ENCODE measurements at regions not wholly inside any gene's neighbourhood (a gene's known extent, or its start where the extent isn't known, plus 50 kb on each side); places are given as distances from the start of the nearest gene placed in this dataset.

DNA sequence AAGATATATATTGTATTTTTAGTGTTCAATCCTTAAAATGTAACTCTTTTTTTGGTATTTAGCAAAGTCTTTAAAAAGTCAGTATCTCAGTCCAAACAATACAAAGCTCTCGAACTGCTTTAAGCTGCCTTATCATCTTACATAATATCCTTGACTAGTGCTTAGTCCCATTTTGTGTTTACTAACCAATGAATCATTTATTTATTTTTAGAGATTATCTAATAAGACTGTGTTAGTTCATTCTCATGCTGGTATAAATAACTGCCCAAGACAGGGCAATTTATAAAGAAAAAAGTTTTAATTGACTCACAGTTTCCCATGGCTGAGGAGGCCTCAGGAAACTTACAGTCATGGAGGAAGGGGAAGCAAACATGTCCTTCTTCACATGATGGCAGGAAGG is 248.3 kb upstream of the KYNU start (continued):
- TF ChIP-seq, protein P1, sequence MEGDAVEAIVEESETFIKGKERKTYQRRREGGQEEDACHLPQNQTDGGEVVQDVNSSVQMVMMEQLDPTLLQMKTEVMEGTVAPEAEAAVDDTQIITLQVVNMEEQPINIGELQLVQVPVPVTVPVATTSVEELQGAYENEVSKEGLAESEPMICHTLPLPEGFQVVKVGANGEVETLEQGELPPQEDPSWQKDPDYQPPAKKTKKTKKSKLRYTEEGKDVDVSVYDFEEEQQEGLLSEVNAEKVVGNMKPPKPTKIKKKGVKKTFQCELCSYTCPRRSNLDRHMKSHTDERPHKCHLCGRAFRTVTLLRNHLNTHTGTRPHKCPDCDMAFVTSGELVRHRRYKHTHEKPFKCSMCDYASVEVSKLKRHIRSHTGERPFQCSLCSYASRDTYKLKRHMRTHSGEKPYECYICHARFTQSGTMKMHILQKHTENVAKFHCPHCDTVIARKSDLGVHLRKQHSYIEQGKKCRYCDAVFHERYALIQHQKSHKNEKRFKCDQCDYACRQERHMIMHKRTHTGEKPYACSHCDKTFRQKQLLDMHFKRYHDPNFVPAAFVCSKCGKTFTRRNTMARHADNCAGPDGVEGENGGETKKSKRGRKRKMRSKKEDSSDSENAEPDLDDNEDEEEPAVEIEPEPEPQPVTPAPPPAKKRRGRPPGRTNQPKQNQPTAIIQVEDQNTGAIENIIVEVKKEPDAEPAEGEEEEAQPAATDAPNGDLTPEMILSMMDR (IDR thresholded peaks at IDR 0.05; ENCODE audit: low read depth, low read length, missing input control): no peak
- TF ChIP-seq, protein P2, sequence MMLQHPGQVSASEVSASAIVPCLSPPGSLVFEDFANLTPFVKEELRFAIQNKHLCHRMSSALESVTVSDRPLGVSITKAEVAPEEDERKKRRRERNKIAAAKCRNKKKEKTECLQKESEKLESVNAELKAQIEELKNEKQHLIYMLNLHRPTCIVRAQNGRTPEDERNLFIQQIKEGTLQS (IDR thresholded peaks at IDR 0.05): no peak

DNA sequence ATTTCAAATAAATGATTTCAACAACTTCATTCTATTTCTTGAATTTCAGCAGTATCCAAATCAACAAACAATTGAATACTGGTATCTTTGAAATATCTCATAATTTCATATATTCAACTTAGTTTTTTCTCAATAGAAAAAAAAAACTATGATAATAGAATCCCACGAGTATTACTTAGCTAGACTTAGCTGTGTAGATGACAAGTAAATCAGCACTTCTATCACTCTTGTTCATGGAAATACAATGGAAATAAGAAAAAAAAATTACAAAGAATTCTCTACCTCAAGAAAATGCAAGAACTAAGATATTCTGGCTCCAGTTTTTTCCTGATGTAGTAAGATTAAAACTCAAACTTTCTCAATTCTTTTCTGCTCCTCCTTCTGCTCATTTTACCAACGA is 256.2 kb upstream of the KYNU start:
- peaks cover 0 to 4% (median 0%) of the 10 kb centered on the region in 4 donors for H3K27me3 ChIP-seq (ENCODE audit: control insufficient read depth in 4 of 4, insufficient read depth in 4 of 4, low read length in 3 of 4)
- TF ChIP-seq REST (IDR thresholded peaks at IDR 0.05) (no peak), FOXA1 (IDR thresholded peaks at IDR 0.05) (no peak), NR2F2 (IDR thresholded peaks at IDR 0.05) (no peak), RAD21 (IDR thresholded peaks at IDR 0.05) (no peak), GABPA (IDR thresholded peaks at IDR 0.05 in 1 of 2, conservative IDR thresholded peaks at IDR 0.05 in 1 of 2) (no peak), FOXA2 (IDR thresholded peaks at IDR 0.05) (no peak)
- no peaks in the 10 kb centered on the region for H3K4me1 ChIP-seq (ENCODE audit: control insufficient read depth in 4 of 4, insufficient read depth in 4 of 4, low read length in 3 of 4)
- no peak overlapping the region for H3K27ac ChIP-seq (ENCODE audit: low read depth in 1 of 2, low read length in 2 of 2)
- no peak overlapping the region for H3K4me3 ChIP-seq (ENCODE audit: low read depth in 1 of 3, low read length in 3 of 3)
- H3K9ac ChIP-seq (ENCODE audit: low read depth in 1 of 2, low read length in 2 of 2): no peak overlapping the region
- no peak for DNase-seq (ENCODE audit: low spot score)
- H3K9me3 ChIP-seq (ENCODE audit: control insufficient read depth in 4 of 4, low read length in 3 of 4): no peaks in the 10 kb centered on the region
- 56% methylated on average over 2 of the region's 2 CpGs for WGBS
- no peaks in the 10 kb centered on the region for H3K36me3 ChIP-seq (ENCODE audit: control insufficient read depth in 4 of 4, insufficient read depth in 3 of 4, low read depth in 1 of 4, low read length in 3 of 4)

DNA sequence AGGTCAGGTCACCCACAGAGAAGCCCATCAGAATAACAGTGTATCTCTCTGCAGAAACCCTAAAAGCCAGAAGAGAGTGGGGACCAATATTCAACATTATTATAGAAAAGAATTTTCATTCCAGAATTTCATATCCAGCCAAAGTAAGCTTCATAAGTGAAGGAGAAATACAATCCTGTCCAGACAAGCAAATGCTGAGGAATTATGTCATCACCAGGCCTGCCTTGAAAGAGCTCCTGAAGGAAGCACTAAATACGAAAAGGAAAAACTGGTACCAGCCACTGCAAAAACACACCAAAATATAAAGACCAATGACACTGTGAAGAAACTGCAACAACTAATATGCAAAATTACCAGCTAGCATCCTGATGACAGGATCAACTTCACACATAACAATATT is 260.0 kb upstream of the KYNU start:
- Histone ChIP-seq H3K27me3 (ENCODE audit: control insufficient read depth in 4 of 4, insufficient read depth in 4 of 4, low read length in 3 of 4) (peaks cover 0 to 3% (median 0%) of the 10 kb centered on the region in 4 donors), H3K27ac (ENCODE audit: low read depth in 1 of 2, low read length in 2 of 2) (no peak overlapping the region), H3K9me3 (ENCODE audit: control insufficient read depth in 4 of 4, low read length in 3 of 4) (no peaks in the 10 kb centered on the region), H3K4me3 (ENCODE audit: low read depth in 1 of 3, low read length in 3 of 3) (no peak overlapping the region), H3K9ac (ENCODE audit: low read depth in 1 of 2, low read length in 2 of 2) (no peak overlapping the region), H3K4me1 (ENCODE audit: control insufficient read depth in 4 of 4, insufficient read depth in 4 of 4, low read length in 3 of 4) (no peaks in the 10 kb centered on the region), H3K36me3 (ENCODE audit: control insufficient read depth in 4 of 4, insufficient read depth in 3 of 4, low read depth in 1 of 4, low read length in 3 of 4) (no peaks in the 10 kb centered on the region)
- DNase-seq (ENCODE audit: low spot score): no peak
- TF ChIP-seq HNF4G (IDR thresholded peaks at IDR 0.05): no peak
- TF ChIP-seq REST (IDR thresholded peaks at IDR 0.05): no peak
- WGBS: 76% methylated on average over 1 of the region's 1 CpG
